Lung (tissue), 11 donors: ENCODE measurements at regions not wholly inside any gene's neighbourhood (a gene's known extent, or its start where the extent isn't known, plus 50 kb on each side); places are given as distances from the start of the nearest gene placed in this dataset.

Source experiments
- ATAC-seq: fragments of 200-7000 bp; cut with Tn5 transposase; one replicate; pipeline ENCODE4 v1.9.1; 2020; ENCODE audit warnings: moderate number of reproducible peaks; ENCODE audit not compliant: insufficient read depth, low FRiP score
- DNase-seq, 3 donors: peaks; one replicate each; pipeline ENCODE4 v3.0.0-alpha.2; 2013 to 2017
- H3K27ac ChIP-seq, 2 donors: one replicate each; pipeline ENCODE4 v1.5.1; 2013; ENCODE audit warnings: mild to moderate bottlenecking in 2 of 2, moderate library complexity in 2 of 2, control low read depth in 1 of 2, inconsistent platforms in 1 of 2, low read depth in 1 of 2, low read length in 1 of 2
- H3K27me3 ChIP-seq, 3 donors: one replicate each; pipeline ENCODE4 v1.5.1; 2013; ENCODE audit warnings: low read length in 2 of 3; ENCODE audit not compliant: control insufficient read depth in 3 of 3, insufficient read depth in 3 of 3
- H3K36me3 ChIP-seq, 4 donors: one replicate each; pipeline ENCODE4 v1.5.1; 2013; ENCODE audit warnings: low read length in 4 of 4, mild to moderate bottlenecking in 1 of 4, moderate library complexity in 1 of 4; ENCODE audit not compliant: control insufficient read depth in 4 of 4, insufficient read depth in 4 of 4
- H3K4me1 ChIP-seq, 5 donors: one replicate each; pipeline ENCODE4 v1.5.1; 2013; ENCODE audit warnings: low read length in 5 of 5, mild to moderate bottlenecking in 2 of 5, moderate library complexity in 1 of 5; ENCODE audit not compliant: control insufficient read depth in 5 of 5, insufficient read depth in 5 of 5
- H3K4me3 ChIP-seq: one replicate; pipeline ENCODE4 v1.5.1; 2013; ENCODE audit warnings: mild to moderate bottlenecking, control low read depth, moderate library complexity
- H3K9ac ChIP-seq, 2 donors: one replicate each; pipeline ENCODE4 v1.5.1; 2013; ENCODE audit warnings: low read length in 2 of 2, control low read depth in 1 of 2; ENCODE audit not compliant: insufficient read depth in 1 of 2
- H3K9me3 ChIP-seq, 4 donors: one replicate each; pipeline ENCODE4 v1.5.1; 2013; ENCODE audit warnings: low read length in 3 of 4, mild to moderate bottlenecking in 1 of 4, moderate library complexity in 1 of 4; ENCODE audit not compliant: control insufficient read depth in 4 of 4, insufficient read depth in 3 of 4
- WGBS, 2 donors: extraction: QIAGEN DNeasy Blood & Tissue Kit; methylation state at CpG; one replicate each; pipeline ENCODE4 v1.1.7; 2013; 5-methylcytosine and 5-hydroxymethylcytosine counted together
- TF ChIP-seq, protein P1 (sequence below): IDR thresholded peaks from 2 replicates; pipeline ENCODE4 v1.5.1; 2012; ENCODE audit warnings: mild to moderate bottlenecking; ENCODE audit errors: control extremely low read depth, extremely low read depth
- donor health status: control.
- donor health status: control.
- donor health status: Bipolar disorder and iron deficiency.
- donor health status: healthy.
- donor health status: DM: yes; HTN: yes; CAD: no.

DNA sequence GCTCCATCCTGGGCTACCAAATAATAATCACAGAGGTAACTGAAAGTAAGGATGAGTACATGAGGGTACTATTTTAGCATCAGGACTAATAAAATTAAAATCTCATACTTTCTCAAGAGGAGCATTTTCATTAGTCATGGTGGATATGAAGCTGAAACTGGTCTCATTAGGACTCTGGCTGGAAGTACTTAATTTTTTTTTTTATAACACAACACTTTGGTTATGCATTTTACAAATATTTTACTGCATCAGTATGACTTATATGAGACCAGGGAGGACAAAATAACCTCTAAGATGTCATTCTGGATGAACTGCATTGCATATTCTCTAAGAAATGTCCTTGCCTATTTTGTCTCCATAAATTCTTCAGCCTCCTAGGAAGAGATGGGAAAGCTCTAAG lies 290.9 kb downstream of the HLX start:
- peaks cover 0 to 3% (median 0%) of the 10 kb centered on the region in 3 donors for H3K27me3 ChIP-seq
- no peak overlapping the region for H3K27ac ChIP-seq
- H3K9me3 ChIP-seq: no peaks in the 10 kb centered on the region
- no peaks in the 10 kb centered on the region for H3K36me3 ChIP-seq
- H3K4me1 ChIP-seq: peaks cover 0 to 12% (median 0%) of the 10 kb centered on the region in 5 donors
- no peak overlapping the region for H3K9ac ChIP-seq
- TF ChIP-seq, protein P1, sequence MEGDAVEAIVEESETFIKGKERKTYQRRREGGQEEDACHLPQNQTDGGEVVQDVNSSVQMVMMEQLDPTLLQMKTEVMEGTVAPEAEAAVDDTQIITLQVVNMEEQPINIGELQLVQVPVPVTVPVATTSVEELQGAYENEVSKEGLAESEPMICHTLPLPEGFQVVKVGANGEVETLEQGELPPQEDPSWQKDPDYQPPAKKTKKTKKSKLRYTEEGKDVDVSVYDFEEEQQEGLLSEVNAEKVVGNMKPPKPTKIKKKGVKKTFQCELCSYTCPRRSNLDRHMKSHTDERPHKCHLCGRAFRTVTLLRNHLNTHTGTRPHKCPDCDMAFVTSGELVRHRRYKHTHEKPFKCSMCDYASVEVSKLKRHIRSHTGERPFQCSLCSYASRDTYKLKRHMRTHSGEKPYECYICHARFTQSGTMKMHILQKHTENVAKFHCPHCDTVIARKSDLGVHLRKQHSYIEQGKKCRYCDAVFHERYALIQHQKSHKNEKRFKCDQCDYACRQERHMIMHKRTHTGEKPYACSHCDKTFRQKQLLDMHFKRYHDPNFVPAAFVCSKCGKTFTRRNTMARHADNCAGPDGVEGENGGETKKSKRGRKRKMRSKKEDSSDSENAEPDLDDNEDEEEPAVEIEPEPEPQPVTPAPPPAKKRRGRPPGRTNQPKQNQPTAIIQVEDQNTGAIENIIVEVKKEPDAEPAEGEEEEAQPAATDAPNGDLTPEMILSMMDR: no peak
- ATAC-seq (no peak), DNase-seq (no peak)
- no peak overlapping the region for H3K4me3 ChIP-seq

GRCh38 chr1:221171768-221172167 lies 292.5 kb downstream of the HLX start:
- TF ChIP-seq, protein P1: no peak
- peaks cover 0 to 3% (median 0%) of the 10 kb centered on the region in 3 donors for H3K27me3 ChIP-seq
- H3K9me3 ChIP-seq: no peaks in the 10 kb centered on the region
- DNase-seq: no peak
- WGBS, 2 donors: 87 to 98% methylated on average over 2 of the region's 2 CpGs
- no peak overlapping the region for H3K4me3 ChIP-seq
- H3K36me3 ChIP-seq: no peaks in the 10 kb centered on the region
- H3K4me1 ChIP-seq: peaks cover 0 to 4% (median 0%) of the 10 kb centered on the region in 5 donors
- H3K27ac ChIP-seq: no peak overlapping the region
- H3K9ac ChIP-seq: no peak overlapping the region
- ATAC-seq: no peak

DNA sequence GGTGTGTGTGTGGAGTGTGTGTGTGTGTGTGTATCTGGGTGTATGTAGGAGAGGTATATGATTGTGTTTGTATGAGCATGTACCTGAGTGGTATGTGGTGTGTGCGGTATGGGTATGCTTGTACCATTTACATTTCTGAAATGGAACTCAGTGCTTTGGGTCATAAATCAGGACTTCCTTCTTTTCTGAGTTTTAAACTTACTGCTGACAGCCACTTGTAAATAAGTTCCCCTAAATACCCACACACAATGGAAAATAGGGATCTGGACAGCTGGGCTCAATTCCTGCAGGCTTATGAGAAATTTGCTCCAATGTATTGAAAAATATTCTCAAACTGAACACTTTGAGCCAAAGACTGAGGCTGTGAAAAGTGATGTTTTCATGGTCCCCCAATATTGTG lies 293.6 kb downstream of the HLX start:
- no peak overlapping the region for H3K27ac ChIP-seq
- no peaks in the 10 kb centered on the region for H3K36me3 ChIP-seq
- H3K27me3 ChIP-seq: peaks cover 0 to 3% (median 0%) of the 10 kb centered on the region in 3 donors
- no peak for ATAC-seq
- WGBS, 2 donors: 43 to 60% methylated on average over 1 of the region's 1 CpG
- no peak for DNase-seq
- no peak overlapping the region for H3K9ac ChIP-seq
- no peaks in the 10 kb centered on the region for H3K9me3 ChIP-seq
- H3K4me3 ChIP-seq: no peak overlapping the region
- H3K4me1 ChIP-seq: peaks cover 0 to 4% (median 0%) of the 10 kb centered on the region in 5 donors
- TF ChIP-seq, protein P1: no peak

DNA sequence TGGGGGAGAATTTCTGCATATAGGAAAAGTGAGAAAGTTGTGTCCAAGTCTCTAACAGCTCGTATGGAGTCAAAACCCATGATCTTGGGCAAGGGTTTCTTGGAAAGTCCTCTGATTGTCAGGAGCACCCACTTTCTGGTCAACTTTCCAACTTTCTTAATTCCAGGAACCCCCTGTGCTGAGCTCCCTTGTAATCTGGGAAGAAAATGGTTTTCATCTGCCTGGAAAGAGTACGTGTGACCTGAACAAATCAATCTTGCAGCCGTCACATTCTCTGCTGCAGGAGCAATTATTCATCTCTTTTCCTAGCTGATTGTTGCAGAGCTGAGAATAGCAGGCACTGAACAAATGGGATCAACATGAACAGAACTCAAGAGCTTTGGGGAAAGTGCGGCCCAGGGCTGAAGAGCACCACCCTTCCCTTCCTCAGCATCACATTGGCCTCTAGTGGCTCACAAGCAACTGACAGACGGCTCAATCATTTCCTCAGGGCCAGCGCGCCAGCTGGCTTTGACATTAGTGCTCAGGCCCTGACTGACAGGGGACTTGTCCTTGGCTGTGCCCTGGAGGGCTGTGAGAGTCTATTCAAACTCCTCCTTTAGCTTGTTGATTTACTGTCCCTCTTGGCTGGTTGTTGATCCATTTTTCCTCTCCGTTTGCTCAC lies 295.2 kb downstream of the HLX start:
- Histone ChIP-seq H3K4me1 (peaks cover 0 to under 1% (median 0%) of the 10 kb centered on the region in 5 donors), H3K36me3 (no peaks in the 10 kb centered on the region), H3K9me3 (no peaks in the 10 kb centered on the region), H3K27me3 (peaks cover 0 to 3% (median 0%) of the 10 kb centered on the region in 3 donors), H3K9ac (no peak overlapping the region), H3K27ac (no peak overlapping the region), H3K4me3 (no peak overlapping the region)
- peak; percentile 20 to 49 (median 28) for DNase-seq
- WGBS, 2 donors: 65 to 73% methylated on average over 8 of the region's 8 CpGs
- no peak for ATAC-seq
- TF ChIP-seq, protein P1: no peak
